ENCODE measurements at regions not wholly inside any gene's neighbourhood (a gene's known extent, or its start where the extent isn't known, plus 50 kb on each side); places are given as distances from the start of the nearest gene placed in this dataset.
"Not testable (repeated sequence)": the region's sequence is repeated elsewhere in the genome, so short reads cannot be mapped to it uniquely, and the experiment has no call there.

DNA sequence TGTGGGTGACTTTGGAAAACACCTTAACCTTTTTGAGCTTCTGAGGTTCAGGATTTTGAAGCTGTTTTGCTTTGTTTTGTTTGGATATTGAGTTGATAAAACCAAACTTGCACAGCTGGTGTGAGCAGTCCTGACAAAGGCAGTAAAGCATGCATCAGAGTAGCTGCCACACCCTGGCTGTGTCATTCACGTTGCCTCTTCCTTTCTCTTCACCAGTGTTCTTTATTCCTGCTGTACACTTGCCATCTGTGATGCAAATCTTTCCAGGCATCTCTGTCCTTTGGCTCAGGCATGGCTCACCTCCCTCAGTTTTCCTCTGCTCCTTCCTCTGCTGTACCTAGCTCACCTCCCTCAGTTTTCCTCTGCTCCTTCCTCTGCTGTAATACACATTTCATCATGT is 1850.2 kb upstream of the AGA start:
- no peak for DNase-seq (ENCODE audit: low spot score)

DNA sequence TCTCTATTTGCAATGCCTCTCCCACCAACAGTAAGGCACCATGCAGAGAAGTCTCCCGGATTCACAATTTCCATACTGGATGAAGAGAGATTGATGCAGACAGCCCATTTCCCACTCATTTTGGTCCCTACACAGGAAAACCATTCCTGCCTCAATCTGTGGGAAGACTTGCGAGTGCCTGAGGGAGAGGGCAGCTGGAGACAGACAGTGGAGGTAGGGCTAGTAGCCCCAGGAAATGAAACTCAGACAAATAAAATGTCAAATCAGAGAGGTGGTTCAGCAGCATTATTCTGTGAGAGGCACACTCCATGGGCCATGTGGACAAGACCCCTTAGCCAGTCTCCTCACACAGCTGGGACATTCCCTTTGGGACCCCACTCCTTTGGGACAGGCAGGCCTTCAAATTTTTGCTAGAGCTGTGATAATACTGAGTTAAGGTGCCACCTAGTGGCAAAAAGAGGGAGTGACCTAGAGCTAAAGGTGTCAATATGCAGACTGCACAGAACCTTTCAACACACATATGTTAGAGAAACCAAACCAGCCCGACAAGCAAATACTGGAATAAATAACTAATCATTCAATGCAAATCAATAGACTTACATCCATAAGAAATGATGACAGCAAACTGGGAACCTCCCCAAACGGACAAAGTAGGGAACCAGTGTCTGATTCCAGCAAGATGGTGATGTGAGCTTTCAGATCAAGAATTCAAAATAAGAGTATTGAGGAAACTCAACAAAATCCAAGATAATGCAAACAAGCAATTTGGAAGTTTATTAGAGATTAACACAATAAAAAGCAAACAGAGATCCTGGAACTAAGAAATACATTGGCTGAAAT is 1865.3 kb upstream of the AGA start:
- peak; percentile 16 for DNase-seq (ENCODE audit: low spot score)

DNA sequence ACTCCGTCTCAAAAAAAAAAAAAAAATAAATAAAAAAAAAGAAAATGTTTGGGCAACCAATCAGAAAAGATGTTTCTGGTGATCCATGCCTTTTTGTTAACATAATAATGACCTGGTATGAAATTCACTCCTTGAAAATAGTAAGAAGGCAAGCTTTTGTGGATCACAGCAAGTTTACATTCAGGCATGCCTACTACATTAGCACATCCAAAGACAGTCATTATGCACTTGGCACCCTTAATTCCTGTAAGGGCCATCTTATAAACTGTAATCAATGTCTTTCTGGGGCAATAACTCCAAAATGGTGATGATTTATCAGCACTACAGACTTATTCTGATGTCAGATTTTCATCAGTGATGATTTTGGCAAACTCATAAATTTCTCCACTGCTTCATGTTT is 1871.6 kb upstream of the AGA start:
- no peak for DNase-seq (ENCODE audit: low spot score)

DNA sequence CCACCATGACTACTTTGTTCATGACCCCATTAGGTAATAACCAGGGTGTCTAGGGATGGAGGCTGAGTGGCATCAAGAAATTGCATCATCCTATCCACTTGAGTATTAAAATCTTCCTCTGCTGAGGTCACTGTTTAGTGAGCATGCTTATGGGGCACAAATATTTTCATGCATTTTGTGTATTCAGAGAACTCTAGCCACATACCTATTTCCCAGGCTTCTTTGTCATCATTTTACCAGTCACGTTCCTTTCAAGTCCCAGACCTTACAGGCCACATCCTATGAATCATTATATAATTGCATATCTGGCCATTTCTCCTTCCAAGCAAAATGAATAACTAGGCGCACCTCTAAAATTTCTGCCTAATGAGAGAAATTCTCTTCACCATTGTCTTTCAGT is 1882.9 kb upstream of the AGA start:
- DNase-seq (ENCODE audit: low spot score) = no peak

DNA sequence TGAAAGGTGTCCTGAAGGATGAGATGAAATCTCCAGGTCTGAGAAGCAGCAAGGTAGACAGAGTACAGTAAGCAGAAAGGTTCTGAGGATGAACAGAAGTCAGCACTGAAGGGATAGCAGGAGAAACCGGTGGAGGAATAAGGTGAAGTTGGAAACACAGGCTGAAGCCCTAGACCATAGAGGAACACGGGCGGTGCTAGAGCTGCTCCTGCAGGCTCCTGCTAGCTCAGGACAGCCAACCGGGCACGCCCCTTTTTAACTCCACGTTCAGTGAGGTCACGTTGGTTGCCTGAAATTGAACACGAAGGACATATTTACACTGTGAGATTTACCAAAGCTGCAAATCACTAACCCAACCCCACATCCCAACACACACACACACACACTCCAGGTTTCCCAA is 1886.4 kb upstream of the AGA start:
- DNase-seq (ENCODE audit: low spot score) = no peak

DNA sequence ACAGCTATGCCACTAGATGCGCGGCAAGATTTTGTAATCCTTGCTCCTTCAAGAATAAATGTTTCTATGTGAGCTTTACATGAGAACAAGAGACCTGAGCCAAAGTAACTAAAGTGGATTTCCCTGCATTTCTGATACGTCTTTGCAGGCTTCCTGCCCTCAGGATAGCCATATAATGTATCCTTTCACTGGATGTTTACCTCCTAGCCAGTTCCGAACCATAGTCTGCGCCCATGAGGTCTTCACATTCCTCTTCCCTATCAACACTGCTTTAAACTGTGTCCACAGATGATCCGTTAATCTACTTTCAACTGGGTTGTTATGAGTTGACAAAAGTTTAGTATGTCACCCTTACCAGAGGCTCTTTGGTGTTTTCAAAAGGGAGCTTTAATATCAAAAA is 1889.1 kb upstream of the AGA start:
- DNase-seq (ENCODE audit: low spot score) = no peak

DNA sequence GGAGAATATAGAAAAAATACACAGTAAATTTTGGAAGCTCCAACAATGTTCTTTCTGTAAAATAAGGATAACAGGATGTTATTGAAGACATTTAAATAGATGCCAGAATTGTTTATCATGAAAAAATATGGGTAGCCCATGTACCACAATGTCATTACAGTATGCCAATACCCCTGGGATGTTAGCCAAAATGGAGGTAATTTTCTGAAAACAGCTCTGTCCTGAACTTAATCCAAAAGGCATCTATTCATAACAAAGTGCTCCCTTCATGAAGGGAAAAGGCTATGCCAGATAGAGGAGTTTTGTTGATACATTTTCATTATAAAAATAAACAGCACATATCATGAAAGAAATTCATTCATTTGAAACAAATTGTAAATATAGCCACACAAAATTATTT is 1902.6 kb upstream of the AGA start:
- no peak for DNase-seq (ENCODE audit: low spot score)

DNA sequence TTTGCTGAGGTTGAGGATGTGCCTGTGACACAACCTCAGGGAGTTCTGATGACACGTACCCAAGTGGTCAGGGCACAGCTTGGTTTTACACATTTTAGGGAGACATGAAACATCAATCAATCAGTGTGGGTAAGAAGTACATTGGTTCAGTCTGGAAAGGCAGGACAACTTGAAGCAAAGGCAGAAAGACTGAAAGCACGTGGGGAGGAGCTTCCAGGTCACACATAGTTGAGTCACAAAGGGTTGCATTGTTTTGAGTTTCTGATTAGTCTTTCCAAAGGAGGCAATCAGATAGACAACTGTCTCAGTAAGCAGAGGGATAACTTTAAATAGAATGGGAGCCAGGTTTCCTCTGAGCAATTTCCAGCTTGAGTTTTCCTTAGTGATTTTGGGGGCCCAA is 1910.0 kb upstream of the AGA start:
- peak; percentile 38 for DNase-seq (ENCODE audit: low spot score)

DNA sequence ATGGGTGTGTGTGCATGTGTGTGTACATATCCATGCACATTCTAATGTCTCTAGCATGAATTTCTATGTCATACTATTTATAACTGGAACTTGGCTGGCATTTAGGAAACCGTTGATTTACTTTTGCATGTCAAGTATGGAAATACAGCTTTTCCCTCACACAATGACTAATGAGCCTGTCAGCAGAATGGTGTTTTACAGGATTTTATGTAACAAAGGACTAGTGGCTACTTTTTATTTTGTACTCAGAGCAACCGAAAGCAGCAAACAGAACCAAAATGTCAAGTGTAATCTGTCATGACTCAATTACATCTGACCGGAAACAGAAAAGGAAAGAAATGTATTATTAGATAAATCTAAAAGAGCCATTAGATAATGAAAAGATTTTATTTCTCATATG is 1911.5 kb upstream of the AGA start:
- peak; percentile 59 for DNase-seq (ENCODE audit: low spot score)

DNA sequence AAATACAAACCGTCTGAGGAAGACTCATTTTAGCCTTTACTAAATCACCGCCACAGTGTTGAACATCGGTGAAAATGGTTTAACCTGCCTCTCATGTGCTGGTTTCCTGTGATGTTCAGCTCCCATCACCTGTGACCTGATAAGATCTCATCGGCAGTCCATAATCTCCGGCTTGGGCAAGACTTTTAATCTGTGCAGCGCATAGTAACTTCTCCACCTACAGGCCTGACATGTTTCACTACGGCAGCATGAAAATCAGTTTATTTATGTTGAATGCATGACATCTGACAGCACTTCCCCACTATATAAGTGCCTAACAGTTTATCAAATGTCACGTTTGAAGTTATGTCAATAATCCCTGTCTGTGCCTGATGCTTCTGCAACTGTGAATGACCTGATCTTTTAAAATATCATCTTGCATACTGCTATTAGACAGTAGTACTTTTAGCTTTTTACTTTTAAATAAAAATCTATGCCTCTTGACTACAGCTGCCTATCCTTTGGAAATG is 1919.8 kb upstream of the AGA start:
- DNase-seq (ENCODE audit: low spot score) = no peak

DNA sequence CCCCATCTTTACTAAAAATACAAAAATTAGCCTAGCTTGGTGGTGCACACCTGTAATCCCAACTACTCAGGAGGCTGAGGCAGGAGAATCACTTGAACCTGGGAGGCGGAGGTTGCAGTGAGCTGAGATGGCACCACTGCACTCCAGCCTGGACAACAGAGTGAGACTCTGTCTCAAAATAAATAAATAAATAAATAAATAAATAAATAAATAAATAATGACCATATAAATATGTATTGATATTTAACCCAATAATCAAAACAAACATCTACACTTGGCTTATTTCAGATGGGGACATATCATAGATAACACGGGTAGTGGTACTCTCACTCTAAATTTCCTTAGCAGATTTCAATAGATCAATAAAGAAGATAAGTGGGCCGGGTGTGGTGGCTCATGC is 1923.7 kb upstream of the AGA start:
- not testable (repeated sequence) for DNase-seq (ENCODE audit: low spot score)

DNA sequence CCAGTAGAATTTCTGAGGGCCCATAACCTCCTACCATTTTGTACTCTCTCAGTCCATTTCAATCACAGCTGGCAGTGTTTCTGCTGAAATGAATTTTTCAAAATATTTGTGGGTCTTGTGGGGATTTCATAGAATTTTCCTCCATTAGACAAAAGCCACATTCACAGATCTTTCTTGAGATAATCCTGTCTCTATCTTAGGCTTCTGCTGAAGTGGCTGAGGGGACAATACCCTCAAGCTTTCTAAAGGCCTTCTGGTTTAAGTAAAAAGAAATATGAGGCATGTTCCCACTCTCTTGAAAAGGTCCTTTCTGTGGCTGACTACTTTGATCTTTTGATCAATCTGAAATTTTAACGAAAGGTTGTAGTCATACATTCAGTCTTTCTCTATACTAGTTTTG is 1930.0 kb upstream of the AGA start:
- DNase-seq (ENCODE audit: low spot score) = no peak

DNA sequence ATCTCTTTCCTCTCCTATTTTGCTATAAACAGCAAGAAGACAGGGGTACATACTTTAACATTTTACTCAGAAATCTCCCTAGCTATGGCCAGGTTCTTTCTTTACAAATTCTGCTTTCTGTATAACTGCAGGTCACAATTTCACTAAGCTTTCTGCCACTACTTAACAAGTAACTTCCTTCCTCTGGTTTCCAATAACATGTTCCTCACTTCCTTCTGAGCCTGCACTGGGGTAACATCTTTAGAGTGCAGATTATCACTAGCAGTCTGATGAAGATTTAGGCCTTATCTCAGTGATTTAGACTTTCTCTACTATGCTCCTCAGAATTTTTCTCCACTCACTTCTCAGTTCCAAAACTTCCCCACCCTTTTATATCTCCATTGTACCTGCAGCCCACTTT is 1930.5 kb upstream of the AGA start:
- DNase-seq (ENCODE audit: low spot score) = no peak

DNA sequence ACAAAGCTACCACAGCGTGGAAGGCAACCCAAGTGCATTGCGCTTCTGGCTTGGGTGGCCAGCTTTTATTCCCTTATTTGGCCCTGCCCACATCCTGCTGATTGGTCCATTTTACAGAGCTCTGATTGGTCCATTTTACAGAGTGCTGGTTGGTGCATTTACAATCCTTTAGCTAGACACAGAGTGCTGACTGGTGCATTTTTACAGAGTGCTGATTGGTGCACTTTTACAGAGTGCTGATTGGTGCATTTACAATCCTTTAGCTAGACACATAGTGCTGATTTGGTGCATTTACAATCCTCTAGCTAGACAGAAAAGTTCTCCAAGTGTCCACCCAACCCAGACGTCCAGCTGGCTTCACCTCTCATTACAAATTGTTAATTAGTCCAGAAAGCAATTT is 1936.6 kb upstream of the AGA start:
- DNase-seq (ENCODE audit: low spot score) = not testable (repeated sequence)

DNA sequence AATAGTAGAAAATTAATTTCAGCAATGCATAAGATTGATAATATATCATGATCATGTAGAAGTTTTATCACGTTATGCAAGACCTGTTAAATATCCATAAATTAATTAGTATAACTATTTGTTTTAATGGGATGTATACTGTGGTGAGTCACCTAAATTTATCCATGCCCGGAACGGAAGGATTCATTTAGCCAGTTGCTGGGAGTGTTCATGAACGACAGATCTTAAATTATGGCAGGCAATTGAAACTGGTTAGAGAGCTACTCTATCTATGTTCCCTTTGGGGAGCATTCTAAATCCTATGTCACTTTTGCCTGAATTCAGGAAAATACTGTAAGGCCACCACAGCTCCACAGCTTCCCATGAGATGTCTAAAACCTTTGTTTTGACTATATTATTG is 1950.5 kb upstream of the AGA start:
- DNase-seq (ENCODE audit: low spot score) = no peak

DNA sequence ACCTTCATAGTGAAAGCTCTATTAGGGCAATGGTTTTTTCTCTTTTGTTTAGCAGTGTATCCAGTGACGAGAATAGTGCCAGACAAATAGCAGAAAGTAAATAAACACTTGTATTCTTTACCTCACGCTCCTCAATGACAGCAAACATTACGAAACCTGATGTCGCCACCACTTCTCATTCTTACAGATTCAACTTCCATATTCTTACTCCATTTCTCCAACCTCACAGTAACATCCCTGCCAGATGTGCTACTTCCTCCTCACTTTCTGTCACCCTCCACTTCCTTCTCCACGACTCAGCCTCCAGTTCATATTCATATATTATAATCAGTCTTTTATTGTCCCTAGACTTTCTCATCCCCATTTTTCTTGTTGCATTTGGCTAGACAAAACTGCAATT is 1956.2 kb upstream of the AGA start:
- DNase-seq (ENCODE audit: low spot score) = no peak

DNA sequence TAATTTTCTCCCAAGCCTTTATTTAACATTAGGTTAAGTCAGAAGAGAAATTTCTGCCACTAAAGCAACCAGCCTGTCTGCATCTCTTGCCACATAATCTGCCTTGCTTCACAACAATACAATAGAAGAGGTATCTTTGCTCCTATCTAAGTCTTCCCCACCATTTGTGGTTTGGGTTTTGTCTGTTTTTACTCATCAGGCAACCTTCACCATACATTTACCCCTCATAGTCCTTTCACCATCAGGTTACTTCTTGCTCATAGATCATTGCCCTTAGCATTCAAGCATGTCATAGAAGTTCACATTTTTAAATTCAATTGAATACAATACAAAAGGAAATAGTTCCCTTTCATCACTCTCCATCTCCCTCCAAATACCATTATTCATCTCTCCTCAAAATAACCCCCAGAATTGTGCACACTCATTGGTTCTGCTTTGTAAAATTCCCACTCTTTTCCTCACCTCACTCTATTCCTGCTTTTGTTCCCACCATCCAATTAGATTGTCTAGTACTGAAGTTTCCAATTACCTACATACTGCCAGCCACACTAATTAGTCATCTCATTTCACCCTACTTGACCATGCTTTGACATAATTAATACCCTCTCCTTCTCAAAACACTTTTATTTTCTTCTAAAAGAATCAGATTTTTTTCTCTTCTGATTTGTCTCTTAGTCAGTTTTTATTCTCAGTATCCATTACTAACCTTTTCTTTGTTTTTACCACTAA is 1957.0 kb upstream of the AGA start:
- DNase-seq (ENCODE audit: low spot score) = no peak

DNA sequence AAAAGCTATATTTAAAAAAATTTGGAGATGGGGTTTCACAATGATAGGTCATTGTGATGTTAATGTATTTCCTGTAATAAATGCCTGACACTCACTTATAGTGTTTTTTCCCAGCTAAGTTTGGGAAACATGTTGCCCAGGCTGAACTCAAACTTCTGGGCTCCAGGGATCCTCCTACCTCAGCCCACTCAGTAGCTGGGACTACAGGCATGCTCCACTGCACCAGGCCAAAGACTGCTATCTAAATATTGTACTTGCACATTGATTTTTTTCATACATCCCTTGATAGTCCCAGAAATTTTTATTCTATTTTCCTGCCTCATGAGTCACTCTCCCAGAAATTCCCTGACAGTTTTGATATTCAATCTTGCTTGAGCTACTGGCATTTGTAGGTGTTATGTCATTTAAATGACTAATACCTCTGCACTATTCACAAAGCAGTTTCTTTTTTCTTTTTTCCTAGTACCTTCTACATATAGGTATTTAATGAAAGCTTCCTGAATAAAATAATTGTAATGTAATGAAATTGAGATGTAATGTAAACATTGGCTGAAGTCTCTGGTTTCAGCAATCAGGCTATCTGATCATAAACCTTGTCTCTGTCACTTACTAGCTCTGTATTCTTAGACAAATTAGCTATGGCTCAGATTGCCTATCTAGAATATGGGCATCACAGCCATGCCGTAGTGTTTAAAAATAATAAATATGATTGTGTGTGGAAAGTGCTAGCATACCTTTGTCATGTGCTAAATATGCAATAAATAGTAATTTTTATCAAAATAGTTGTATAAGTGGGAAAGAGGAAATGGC is 1973.0 kb upstream of the AGA start:
- no peak for DNase-seq (ENCODE audit: low spot score)

DNA sequence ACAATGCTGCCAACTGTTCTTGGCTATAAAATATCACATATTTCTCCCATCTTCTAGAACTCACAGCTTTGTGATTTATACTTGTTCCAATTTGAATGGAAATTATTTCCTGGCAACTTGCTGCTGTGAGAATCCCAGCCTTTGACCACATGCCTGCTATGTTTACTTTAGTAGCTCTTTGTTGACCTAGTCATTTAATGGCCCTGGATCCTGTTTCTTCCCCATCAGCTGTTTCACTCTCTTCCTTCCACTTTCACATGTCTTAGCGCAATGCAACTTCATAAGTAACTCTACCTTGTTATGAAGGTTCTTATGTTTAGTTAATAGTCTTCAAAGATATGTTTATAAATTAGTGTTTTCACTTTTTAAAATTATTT is 1973.6 kb upstream of the AGA start:
- DNase-seq (ENCODE audit: low spot score) = no peak

DNA sequence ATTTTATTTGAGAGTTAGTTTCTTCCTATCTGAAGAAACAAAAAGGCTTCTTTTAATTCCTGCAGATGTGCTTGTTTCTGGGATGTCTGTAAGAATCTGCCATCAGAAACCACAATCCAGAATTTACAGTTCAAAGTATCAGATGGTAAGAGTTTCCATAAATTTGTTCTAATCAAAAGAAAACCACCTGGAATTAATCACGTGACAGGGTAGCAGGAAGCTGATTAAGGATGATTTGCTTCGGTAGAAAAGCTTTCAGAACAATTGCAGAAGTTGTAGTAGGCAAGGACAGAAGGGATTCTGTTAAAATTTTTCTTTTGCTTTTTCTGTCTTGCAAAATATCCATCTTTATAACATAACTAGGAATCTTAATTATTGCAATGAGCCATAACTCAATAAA is 1975.1 kb upstream of the AGA start:
- no peak for DNase-seq (ENCODE audit: low spot score)

DNA sequence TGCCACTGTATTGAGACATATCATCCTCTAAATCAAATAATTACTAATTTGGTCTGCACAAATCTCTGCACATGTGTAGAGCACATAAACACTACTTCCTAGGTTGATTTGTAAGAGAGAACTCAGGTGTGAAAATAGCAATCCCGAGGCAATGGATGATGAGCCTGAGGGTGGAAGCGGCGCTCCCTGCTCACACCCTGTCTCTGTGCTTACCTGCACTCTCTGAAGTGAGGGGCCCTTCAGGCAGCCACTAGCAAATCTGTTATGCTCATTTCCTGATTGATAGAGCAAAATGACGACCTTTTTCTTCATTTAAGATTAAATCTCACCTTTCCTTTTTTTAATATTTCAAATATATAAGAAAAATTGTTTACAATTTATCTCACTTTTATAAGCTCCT is 1995.7 kb upstream of the AGA start:
- DNase-seq (ENCODE audit: low spot score) = no peak

DNA sequence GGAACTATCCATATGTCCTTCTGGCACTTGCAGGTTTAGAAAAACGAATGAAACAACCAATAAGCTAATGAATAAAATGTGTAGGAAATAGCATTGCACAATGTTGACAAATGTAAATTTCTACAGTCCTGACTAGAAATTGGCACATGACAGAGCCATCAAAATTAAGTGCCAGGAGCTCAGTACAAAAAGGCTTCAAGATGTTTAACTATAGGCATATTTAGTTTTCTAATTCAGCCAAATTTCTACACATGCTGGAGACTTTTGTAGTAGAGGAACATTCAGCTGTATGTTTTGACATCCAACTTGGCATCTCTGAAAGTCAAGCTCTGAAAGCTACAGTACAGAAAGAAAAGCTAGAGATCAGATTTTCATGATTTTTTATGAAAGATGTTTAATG is 1999.4 kb upstream of the AGA start:
- DNase-seq (ENCODE audit: low spot score) = no peak

DNA sequence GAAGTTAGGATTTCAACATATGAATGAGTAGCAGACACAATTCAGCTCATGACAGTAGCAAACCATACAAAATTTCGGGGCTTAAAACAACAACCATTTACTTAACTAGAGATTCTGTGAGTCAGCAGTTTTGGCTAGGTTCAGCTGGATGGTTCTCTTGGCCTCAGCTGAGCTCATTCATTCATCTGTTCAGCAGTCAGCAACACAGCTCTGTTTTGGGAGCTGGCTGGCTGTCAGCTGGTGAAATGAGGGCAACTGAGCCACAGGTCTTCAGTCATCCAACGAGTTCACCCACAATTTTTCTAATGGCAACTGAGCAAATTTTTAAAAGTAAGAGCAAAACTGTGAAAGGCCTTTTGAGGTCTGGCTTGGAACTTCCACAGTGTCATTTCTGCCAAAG is 2005.1 kb upstream of the AGA start:
- no peak for DNase-seq (ENCODE audit: low spot score)

Measured in kidney capillary endothelial cell (primary cell).